HG02588 (cell line): ENCODE measurements at regions not wholly inside any gene's neighbourhood (a gene's known extent, or its start where the extent isn't known, plus 50 kb on each side); places are given as distances from the start of the nearest gene placed in this dataset.

ENCODE experiments used
- ATAC-seq: cut with Tn5 transposase; IDR thresholded peaks from one replicate; pipeline ENCODE4 v1.9.1; 2021; ENCODE audit warnings: mild to moderate bottlenecking, moderate library complexity; ENCODE audit not compliant: unreplicated experiment

- ATAC-seq, result no peak
Observed at GRCh38 chr13:87058786-87059329, 612.3 kb upstream of the SLITRK5 start.

GRCh38 chr13:87078947-87079795 is 592.0 kb upstream of the SLITRK5 start:
- ATAC-seq, result no peak

GRCh38 chr13:87080100-87080779 is 590.9 kb upstream of the SLITRK5 start:
- ATAC-seq, result no peak

GRCh38 chr13:87084192-87084591 is 587.0 kb upstream of the SLITRK5 start:
- no peak for ATAC-seq

- ATAC-seq, result no peak
Observed at GRCh38 chr13:87087741-87088140, 583.4 kb upstream of the SLITRK5 start.

- no peak for ATAC-seq
Observed at GRCh38 chr13:87089391-87089790, 581.8 kb upstream of the SLITRK5 start.

- no peak for ATAC-seq
Observed at GRCh38 chr13:87093399-87093798, 577.8 kb upstream of the SLITRK5 start.

- ATAC-seq, result no peak
Observed at GRCh38 chr13:87094646-87095045, 576.5 kb upstream of the SLITRK5 start.

GRCh38 chr13:87100431-87100830 is 570.7 kb upstream of the SLITRK5 start:
- no peak for ATAC-seq

- ATAC-seq, result no peak
Observed at GRCh38 chr13:87107651-87108050, 563.5 kb upstream of the SLITRK5 start.

GRCh38 chr13:87120476-87120875 is 550.7 kb upstream of the SLITRK5 start:
- ATAC-seq, result no peak

- ATAC-seq, result no peak
Observed at GRCh38 chr13:87122551-87122950, 548.6 kb upstream of the SLITRK5 start.

GRCh38 chr13:87123987-87124784 is 547.0 kb upstream of the SLITRK5 start:
- no peak for ATAC-seq

- ATAC-seq, result no peak
Observed at GRCh38 chr13:87124785-87125074, 546.4 kb upstream of the SLITRK5 start.

- no peak for ATAC-seq
Observed at GRCh38 chr13:87128036-87128435, 543.1 kb upstream of the SLITRK5 start.

- no peak for ATAC-seq
Observed at GRCh38 chr13:87128491-87128890, 542.7 kb upstream of the SLITRK5 start.

GRCh38 chr13:87129602-87130300 is 541.4 kb upstream of the SLITRK5 start:
- ATAC-seq, result no peak

GRCh38 chr13:87130423-87130822 is 540.7 kb upstream of the SLITRK5 start:
- no peak for ATAC-seq

- no peak for ATAC-seq
Observed at GRCh38 chr13:87131611-87132010, 539.6 kb upstream of the SLITRK5 start.

- ATAC-seq, result no peak
Observed at GRCh38 chr13:87138866-87139265, 532.3 kb upstream of the SLITRK5 start.

- no peak for ATAC-seq
Observed at GRCh38 chr13:87147076-87147475, 524.1 kb upstream of the SLITRK5 start.
